GM12892 (cell line): ENCODE measurements at regions not wholly inside any gene's neighbourhood (a gene's known extent, or its start where the extent isn't known, plus 50 kb on each side); places are given as distances from the start of the nearest gene placed in this dataset.

ENCODE experiments used
- POLR2A ChIP-seq: IDR thresholded peaks from 2 replicates; pipeline ENCODE4 v1.6.1; 2011; ENCODE audit warnings: low read depth, low read length, control low read depth
- POLR2AphosphoS5 ChIP-seq: IDR thresholded peaks from 2 replicates; pipeline ENCODE4 v1.6.1; 2011; ENCODE audit warnings: low read depth, low read length, control low read depth
- TAF1 ChIP-seq: IDR thresholded peaks from 2 replicates; pipeline ENCODE4 v1.6.1; 2011; ENCODE audit warnings: low read depth, mild to moderate bottlenecking, control low read depth, low read length, borderline replicate concordance

DNA sequence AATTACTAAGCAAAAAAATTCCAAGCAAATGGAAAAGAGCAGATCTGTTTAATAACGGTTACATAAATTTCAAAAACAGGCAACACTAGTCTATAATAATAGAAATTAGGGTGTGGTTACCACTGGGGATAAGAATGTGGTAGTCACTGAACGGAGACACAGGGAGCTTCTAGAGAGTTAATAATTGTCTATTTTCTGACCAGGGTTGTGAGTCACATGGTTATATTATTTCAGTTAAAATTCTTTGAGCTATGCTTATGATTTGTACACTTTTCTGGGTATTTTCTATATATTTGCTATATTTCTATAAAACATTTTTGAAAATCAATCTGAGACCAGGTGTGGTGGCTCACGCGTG lies 433.9 kb upstream of the MAF start:
- TF ChIP-seq TAF1 (no peak), POLR2A (no peak), POLR2AphosphoS5 (no peak)
